ENCODE measurements at regions not wholly inside any gene's neighbourhood (a gene's known extent, or its start where the extent isn't known, plus 50 kb on each side); places are given as distances from the start of the nearest gene placed in this dataset.

- Histone ChIP-seq H3K4me2 (ENCODE audit: insufficient read depth, low read length) (no peak overlapping the region), H3K27me3 (ENCODE audit: control insufficient read depth in 2 of 2, insufficient read depth in 2 of 2, low read length in 2 of 2) (no peaks in the 10 kb centered on the region), H4K20me1 (replicated peaks; ENCODE audit: control insufficient read depth, extremely low read depth, insufficient read depth, low read length) (no peaks in the 10 kb centered on the region), H3K9me1 (replicated peaks; ENCODE audit: control insufficient read depth, extremely low read depth, insufficient read depth, low read length) (no peaks in the 10 kb centered on the region), H2AFZ (ENCODE audit: low read depth, low read length) (no peak overlapping the region), H3K79me2 (ENCODE audit: control insufficient read depth, insufficient read depth, low read length) (no peaks in the 10 kb centered on the region), H3K36me3 (ENCODE audit: control insufficient read depth in 2 of 2, extremely low read depth in 1 of 2, insufficient read depth in 2 of 2, low read length in 2 of 2) (no peaks in the 10 kb centered on the region), H3K27ac (ENCODE audit: insufficient read depth, low read depth, low read length) (no peak overlapping the region), H3K4me1 (ENCODE audit: control insufficient read depth, extremely low read depth, insufficient read depth, low read length) (no peaks in the 10 kb centered on the region), H3K4me3 (replicated peaks in 1 of 3; ENCODE audit: insufficient read depth in 1 of 3, low read depth in 1 of 3, low read length in 3 of 3) (no peak overlapping the region), H3K9me3 (replicated peaks; ENCODE audit: control insufficient read depth, insufficient read depth, low read length) (peaks cover 5% of the 10 kb centered on the region), H3K9ac (replicated peaks; ENCODE audit: extremely low read depth, insufficient read depth, low read length) (no peak overlapping the region)
- FAIRE-seq, result no peak
- dilution Hi-C loops (cut with MboI; ENCODE audit: extremely low pct_ligation_motif_present, low sequenced_read_pairs) (no loop called here), intact Hi-C loops (cut with micrococcal nuclease) (no loop called here)
- DNase-seq (ENCODE audit: low read depth, low spot score), result no peak
- CTCF ChIA-PET, result no interaction called here
- TF ChIP-seq JUN (IDR thresholded peaks at IDR 0.05; ENCODE audit: borderline replicate concordance, insufficient read depth, insufficient read length, low read depth) (no peak), POLR2AphosphoS5 (IDR thresholded peaks at IDR 0.05; ENCODE audit: insufficient read depth, low read depth, low read length) (no peak), GATA2 (IDR thresholded peaks at IDR 0.05; ENCODE audit: insufficient read depth, insufficient read length, low read depth, low read length) (no peak), MYC (IDR thresholded peaks at IDR 0.05; ENCODE audit: low read depth, low read length) (no peak), MAX (IDR thresholded peaks at IDR 0.05; ENCODE audit: insufficient read depth, insufficient read length) (no peak), POLR2A (IDR thresholded peaks at IDR 0.05; ENCODE audit: low read depth, low read length) (no peak), FOS (IDR thresholded peaks at IDR 0.05; ENCODE audit: borderline replicate concordance, insufficient read depth, low read length) (no peak)
- TF ChIP-seq, protein P1, sequence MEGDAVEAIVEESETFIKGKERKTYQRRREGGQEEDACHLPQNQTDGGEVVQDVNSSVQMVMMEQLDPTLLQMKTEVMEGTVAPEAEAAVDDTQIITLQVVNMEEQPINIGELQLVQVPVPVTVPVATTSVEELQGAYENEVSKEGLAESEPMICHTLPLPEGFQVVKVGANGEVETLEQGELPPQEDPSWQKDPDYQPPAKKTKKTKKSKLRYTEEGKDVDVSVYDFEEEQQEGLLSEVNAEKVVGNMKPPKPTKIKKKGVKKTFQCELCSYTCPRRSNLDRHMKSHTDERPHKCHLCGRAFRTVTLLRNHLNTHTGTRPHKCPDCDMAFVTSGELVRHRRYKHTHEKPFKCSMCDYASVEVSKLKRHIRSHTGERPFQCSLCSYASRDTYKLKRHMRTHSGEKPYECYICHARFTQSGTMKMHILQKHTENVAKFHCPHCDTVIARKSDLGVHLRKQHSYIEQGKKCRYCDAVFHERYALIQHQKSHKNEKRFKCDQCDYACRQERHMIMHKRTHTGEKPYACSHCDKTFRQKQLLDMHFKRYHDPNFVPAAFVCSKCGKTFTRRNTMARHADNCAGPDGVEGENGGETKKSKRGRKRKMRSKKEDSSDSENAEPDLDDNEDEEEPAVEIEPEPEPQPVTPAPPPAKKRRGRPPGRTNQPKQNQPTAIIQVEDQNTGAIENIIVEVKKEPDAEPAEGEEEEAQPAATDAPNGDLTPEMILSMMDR (IDR thresholded peaks at IDR 0.05; ENCODE audit: extremely low read depth in 1 of 2, insufficient read depth in 1 of 2, low read depth in 1 of 2, low read length in 2 of 2), result no peak
- BruUV-seq (replicated peaks), result no TSS peak
- POLR2A ChIA-PET, result no interaction called here
Observed at GRCh38 chr5:4420681-4421080, 719.4 kb upstream of the ADAMTS16 start.
